ENCODE measurements at regions not wholly inside any gene's neighbourhood (a gene's known extent, or its start where the extent isn't known, plus 50 kb on each side); places are given as distances from the start of the nearest gene placed in this dataset.
"Not testable (repeated sequence)": the region's sequence is repeated elsewhere in the genome, so short reads cannot be mapped to it uniquely, and the experiment has no call there.

GRCh38 chr20:60180986-60181385, 222.8 kb downstream of the CDH26 start:
- H3K27me3 ChIP-seq (replicated peaks) = no peaks in the 10 kb centered on the region
- no peaks in the 10 kb centered on the region for H3K36me3 ChIP-seq (replicated peaks)
- DNase-seq = no peak
- TF ChIP-seq, protein P1, sequence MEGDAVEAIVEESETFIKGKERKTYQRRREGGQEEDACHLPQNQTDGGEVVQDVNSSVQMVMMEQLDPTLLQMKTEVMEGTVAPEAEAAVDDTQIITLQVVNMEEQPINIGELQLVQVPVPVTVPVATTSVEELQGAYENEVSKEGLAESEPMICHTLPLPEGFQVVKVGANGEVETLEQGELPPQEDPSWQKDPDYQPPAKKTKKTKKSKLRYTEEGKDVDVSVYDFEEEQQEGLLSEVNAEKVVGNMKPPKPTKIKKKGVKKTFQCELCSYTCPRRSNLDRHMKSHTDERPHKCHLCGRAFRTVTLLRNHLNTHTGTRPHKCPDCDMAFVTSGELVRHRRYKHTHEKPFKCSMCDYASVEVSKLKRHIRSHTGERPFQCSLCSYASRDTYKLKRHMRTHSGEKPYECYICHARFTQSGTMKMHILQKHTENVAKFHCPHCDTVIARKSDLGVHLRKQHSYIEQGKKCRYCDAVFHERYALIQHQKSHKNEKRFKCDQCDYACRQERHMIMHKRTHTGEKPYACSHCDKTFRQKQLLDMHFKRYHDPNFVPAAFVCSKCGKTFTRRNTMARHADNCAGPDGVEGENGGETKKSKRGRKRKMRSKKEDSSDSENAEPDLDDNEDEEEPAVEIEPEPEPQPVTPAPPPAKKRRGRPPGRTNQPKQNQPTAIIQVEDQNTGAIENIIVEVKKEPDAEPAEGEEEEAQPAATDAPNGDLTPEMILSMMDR (IDR thresholded peaks at IDR 0.05; ENCODE audit: low read depth, low read length, missing control alignments) = no peak
- in situ Hi-C loops (cut with HindIII; ENCODE audit: low pct_ligation_motif_present, low sequenced_read_pairs) = no loop called here
- no peak overlapping the region for H3K27ac ChIP-seq
- H3K4me3 ChIP-seq (ENCODE audit: low read depth, low read length) = no peak overlapping the region

- in situ Hi-C loops (cut with HindIII; ENCODE audit: low pct_ligation_motif_present, low sequenced_read_pairs) = no loop called here
- Histone ChIP-seq H3K27me3 (replicated peaks) (no peaks in the 10 kb centered on the region), H3K27ac (no peak overlapping the region), H3K36me3 (replicated peaks) (no peaks in the 10 kb centered on the region), H3K4me3 (ENCODE audit: low read depth, low read length) (no peak overlapping the region)
- no peak for DNase-seq
- TF ChIP-seq, protein P1 (IDR thresholded peaks at IDR 0.05; ENCODE audit: low read depth, low read length, missing control alignments) = no peak
Observed at GRCh38 chr20:60186412-60186811, 228.2 kb downstream of the CDH26 start.

DNA sequence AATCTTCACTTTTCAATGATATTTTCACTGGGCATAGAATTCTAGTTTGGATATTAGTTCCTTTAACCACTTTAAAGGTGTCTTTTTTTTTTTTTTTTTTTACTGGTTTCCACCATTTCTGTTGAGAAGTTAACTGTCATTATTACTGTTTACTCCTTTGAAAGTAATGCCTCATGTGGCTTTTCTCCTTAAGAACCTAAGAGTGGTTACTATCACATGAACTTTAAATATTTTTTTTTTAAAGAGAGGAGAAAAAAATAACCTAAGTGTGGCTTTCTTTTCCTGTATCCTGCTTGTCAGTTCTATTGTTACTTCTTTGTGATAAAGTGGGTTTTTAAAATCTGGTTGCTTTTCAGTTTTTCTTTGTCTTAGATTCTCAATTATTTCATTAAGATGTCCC, 229.5 kb downstream of the CDH26 start:
- no peak overlapping the region for H3K4me3 ChIP-seq (ENCODE audit: low read depth, low read length)
- TF ChIP-seq, protein P1 (IDR thresholded peaks at IDR 0.05; ENCODE audit: low read depth, low read length, missing control alignments) = no peak
- H3K27me3 ChIP-seq (replicated peaks) = no peaks in the 10 kb centered on the region
- H3K36me3 ChIP-seq (replicated peaks) = no peaks in the 10 kb centered on the region
- in situ Hi-C loops (cut with HindIII; ENCODE audit: low pct_ligation_motif_present, low sequenced_read_pairs) = no loop called here
- no peak overlapping the region for H3K27ac ChIP-seq
- no peak for DNase-seq

DNA sequence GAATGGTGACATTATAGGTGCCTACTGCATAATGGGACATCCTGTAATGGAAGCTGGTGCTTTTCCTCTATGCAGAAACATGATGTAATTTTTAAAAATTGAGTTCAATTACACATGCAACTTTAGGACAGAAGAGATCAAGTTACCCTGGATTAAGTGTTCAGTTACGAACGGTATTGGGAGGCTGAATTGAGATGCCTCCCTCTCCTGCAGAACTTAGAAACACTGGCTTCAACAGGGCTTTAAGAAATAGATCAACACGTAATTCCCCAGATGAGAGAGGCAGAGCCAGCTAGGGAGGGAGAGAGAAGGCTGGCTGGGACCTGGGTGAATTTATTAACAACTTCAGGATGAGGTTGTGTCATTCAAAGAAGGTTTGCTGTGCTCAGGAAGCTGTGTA, 232.8 kb downstream of the CDH26 start:
- TF ChIP-seq, protein P1 (IDR thresholded peaks at IDR 0.05; ENCODE audit: low read depth, low read length, missing control alignments) = no peak
- in situ Hi-C loops (cut with HindIII; ENCODE audit: low pct_ligation_motif_present, low sequenced_read_pairs) = no loop called here
- H3K27ac ChIP-seq = no peak overlapping the region

DNA sequence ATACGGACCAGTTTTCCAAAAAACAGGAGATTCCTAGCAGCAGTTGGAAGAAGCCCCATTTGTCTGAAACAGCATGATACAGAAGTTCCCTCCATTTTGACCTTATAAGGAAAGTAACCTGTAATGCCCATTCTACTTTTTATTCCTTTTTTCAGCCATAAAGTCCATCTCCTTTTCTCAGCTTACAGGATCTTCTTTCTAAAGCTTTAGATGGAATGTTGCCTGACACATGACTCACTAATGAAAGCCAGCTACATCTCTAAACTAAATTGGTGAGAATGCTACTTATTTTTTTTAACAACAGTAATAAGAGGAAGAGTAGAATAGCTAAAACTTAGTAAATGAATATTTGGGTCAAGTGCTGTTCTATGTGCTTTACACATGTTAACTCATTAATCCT, 234.1 kb downstream of the CDH26 start:
- Histone ChIP-seq H3K27ac (no peak overlapping the region), H3K27me3 (replicated peaks) (no peaks in the 10 kb centered on the region), H3K4me3 (ENCODE audit: low read depth, low read length) (no peak overlapping the region), H3K36me3 (replicated peaks) (no peaks in the 10 kb centered on the region)
- DNase-seq = no peak
- TF ChIP-seq, protein P1 (IDR thresholded peaks at IDR 0.05; ENCODE audit: low read depth, low read length, missing control alignments) = no peak
- in situ Hi-C loops (cut with HindIII; ENCODE audit: low pct_ligation_motif_present, low sequenced_read_pairs) = no loop called here

More for the DNA sequence above, 232.8 kb downstream of the CDH26 start:
- no peak for DNase-seq
- Histone ChIP-seq H3K4me3 (ENCODE audit: low read depth, low read length) (no peak overlapping the region), H3K36me3 (replicated peaks) (no peaks in the 10 kb centered on the region), H3K27me3 (replicated peaks) (no peaks in the 10 kb centered on the region)

DNA sequence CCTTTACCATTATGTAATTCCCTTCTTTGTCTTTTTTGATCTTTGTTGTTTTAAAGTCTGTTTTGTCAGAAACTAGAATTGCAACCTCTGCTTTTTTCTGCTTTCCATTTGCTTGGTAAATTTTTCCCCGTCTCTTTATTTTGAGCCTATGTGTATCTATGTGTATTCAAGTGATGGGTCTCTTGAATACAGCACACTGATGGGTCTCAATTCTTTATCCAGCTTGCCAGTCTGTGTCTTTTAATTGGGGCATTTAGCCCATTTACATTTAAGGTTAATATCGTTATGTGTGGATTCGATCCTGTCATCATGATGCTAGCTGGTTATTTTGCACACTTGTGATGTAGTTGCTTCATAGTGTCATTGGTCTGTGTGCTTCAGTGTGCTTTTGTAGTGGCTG, 240.9 kb downstream of the CDH26 start:
- in situ Hi-C loops (cut with HindIII; ENCODE audit: low pct_ligation_motif_present, low sequenced_read_pairs); H3K27me3 ChIP-seq (replicated peaks); H3K4me3 ChIP-seq (ENCODE audit: low read depth, low read length); H3K27ac ChIP-seq; DNase-seq; H3K36me3 ChIP-seq (replicated peaks): not testable (repeated sequence)
